ENCODE measurements at regions not wholly inside any gene's neighbourhood (a gene's known extent, or its start where the extent isn't known, plus 50 kb on each side); places are given as distances from the start of the nearest gene placed in this dataset.
"Not testable (repeated sequence)": the region's sequence is repeated elsewhere in the genome, so short reads cannot be mapped to it uniquely, and the experiment has no call there.

GRCh38 chr17:71423871-71424546 lies 696.8 kb upstream of the SOX9 start:
- DNase-seq (ENCODE audit: low read depth), result peak; percentile 99

GRCh38 chr17:71427801-71428200 lies 693.0 kb upstream of the SOX9 start:
- DNase-seq (ENCODE audit: low read depth), result no peak

GRCh38 chr17:71428897-71429296 lies 691.9 kb upstream of the SOX9 start:
- DNase-seq (ENCODE audit: low read depth), result no peak

- DNase-seq (ENCODE audit: low read depth), result no peak
These were observed 690.5 kb upstream of the SOX9 start for GRCh38 chr17:71430281-71430680.

GRCh38 chr17:71431146-71431545 lies 689.7 kb upstream of the SOX9 start:
- DNase-seq (ENCODE audit: low read depth), result no peak

GRCh38 chr17:71432378-71433315 lies 688.2 kb upstream of the SOX9 start:
- DNase-seq (ENCODE audit: low read depth), result no peak

GRCh38 chr17:71434716-71435115 lies 686.1 kb upstream of the SOX9 start:
- no peak for DNase-seq (ENCODE audit: low read depth)

- no peak for DNase-seq (ENCODE audit: low read depth)
These were observed 684.3 kb upstream of the SOX9 start for GRCh38 chr17:71436479-71436878.

- DNase-seq (ENCODE audit: low read depth), result no peak
These were observed 683.7 kb upstream of the SOX9 start for GRCh38 chr17:71437166-71437565.

- peak; percentile 97 for DNase-seq (ENCODE audit: low read depth)
These were observed 682.1 kb upstream of the SOX9 start for GRCh38 chr17:71438631-71439146.

- no peak for DNase-seq (ENCODE audit: low read depth)
These were observed 680.3 kb upstream of the SOX9 start for GRCh38 chr17:71440513-71440912.

GRCh38 chr17:71441098-71441497 lies 679.7 kb upstream of the SOX9 start:
- peak; percentile 91 for DNase-seq (ENCODE audit: low read depth)

- no peak for DNase-seq (ENCODE audit: low read depth)
These were observed 676.7 kb upstream of the SOX9 start for GRCh38 chr17:71444078-71444477.

- no peak for DNase-seq (ENCODE audit: low read depth)
These were observed 674.0 kb upstream of the SOX9 start for GRCh38 chr17:71446645-71447437.

- no peak for DNase-seq (ENCODE audit: low read depth)
These were observed 673.2 kb upstream of the SOX9 start for GRCh38 chr17:71447644-71448043.

- not testable (repeated sequence) for DNase-seq (ENCODE audit: low read depth)
These were observed 670.2 kb upstream of the SOX9 start for GRCh38 chr17:71450657-71451056.

GRCh38 chr17:71453876-71454422 lies 666.9 kb upstream of the SOX9 start:
- DNase-seq (ENCODE audit: low read depth), result no peak

- DNase-seq (ENCODE audit: low read depth), result no peak
These were observed 665.6 kb upstream of the SOX9 start for GRCh38 chr17:71455219-71455618.

- no peak for DNase-seq (ENCODE audit: low read depth)
These were observed 662.5 kb upstream of the SOX9 start for GRCh38 chr17:71458322-71458721.

- DNase-seq (ENCODE audit: low read depth), result no peak
These were observed 659.9 kb upstream of the SOX9 start for GRCh38 chr17:71460943-71461342.

- no peak for DNase-seq (ENCODE audit: low read depth)
These were observed 659.2 kb upstream of the SOX9 start for GRCh38 chr17:71461498-71462169.

Measured in HT1080 (cell line).